Amniotic epithelial cell (primary cell): ENCODE measurements at regions not wholly inside any gene's neighbourhood (a gene's known extent, or its start where the extent isn't known, plus 50 kb on each side); places are given as distances from the start of the nearest gene placed in this dataset.
"Not testable (repeated sequence)": the region's sequence is repeated elsewhere in the genome, so short reads cannot be mapped to it uniquely, and the experiment has no call there.

ENCODE experiments used
- DNase-seq: peaks from one replicate; pipeline ENCODE4 v3.0.0-alpha.2; 2010; ENCODE audit warnings: low read depth

DNA sequence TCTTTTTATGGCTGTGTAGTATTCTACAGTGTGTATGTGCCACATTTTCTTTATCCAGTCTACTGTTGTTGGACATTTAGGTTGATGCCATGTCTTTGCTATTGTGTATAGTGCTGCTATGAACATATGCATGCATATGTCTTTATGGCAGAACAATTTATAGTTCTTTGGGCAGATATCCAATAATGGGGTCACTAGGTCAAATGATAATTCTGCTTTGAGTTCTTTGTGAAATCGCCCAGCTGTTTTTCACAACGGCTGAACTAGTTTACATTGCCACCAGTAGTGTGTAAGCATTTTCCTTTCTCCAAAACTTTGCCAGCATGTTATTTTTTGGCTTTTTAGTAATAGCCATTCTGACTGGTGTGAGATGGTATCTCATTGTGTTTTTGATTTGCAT lies 214.8 kb upstream of the TMEM229A start:
- DNase-seq: no peak

DNA sequence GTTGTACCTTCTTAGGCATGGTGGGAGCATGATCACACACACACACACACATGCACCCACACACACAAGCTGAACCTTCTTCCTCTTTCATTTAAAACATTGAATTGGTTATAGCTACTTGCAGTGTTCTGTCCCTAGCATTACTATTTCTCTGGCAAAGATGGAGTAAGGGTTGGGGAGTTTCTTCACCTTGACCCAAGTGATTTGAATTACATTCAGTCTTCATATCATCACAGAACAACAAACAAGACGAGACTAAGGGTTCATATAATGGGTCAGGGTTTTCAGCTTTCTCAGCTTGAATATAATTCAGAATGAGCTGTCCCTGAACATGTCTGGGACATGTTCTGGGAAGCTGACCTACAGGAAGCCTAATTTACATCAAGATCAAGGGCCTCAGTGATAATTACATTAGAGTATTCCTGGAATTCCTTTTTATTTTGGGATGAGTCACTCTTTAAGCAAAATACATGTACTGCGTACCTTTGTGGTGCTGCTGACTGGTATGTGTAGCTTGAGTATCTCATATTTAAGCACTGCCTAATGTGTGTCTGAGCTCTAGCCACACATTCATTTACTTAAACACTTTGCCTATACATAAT lies 213.5 kb upstream of the TMEM229A start:
- no peak for DNase-seq

DNA sequence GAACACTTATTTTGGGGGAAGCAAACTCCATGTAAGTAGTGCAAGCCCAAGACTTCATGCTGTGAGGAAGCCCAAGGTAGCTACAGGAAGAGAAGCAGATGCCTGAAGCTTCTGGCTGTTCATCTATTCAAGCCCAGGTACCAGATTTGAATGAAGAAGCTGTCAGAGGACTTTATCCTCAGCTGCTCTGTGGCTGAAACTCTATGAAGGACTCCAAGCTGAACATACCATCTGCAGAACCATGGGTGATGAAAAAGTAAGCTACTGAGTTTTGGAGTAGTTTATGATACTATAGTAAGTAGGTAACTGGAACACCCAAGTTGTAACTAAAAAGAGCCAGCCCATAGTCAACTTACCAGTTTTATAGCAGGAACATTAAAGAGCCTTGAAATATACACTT lies 211.6 kb upstream of the TMEM229A start:
- DNase-seq: not testable (repeated sequence)

DNA sequence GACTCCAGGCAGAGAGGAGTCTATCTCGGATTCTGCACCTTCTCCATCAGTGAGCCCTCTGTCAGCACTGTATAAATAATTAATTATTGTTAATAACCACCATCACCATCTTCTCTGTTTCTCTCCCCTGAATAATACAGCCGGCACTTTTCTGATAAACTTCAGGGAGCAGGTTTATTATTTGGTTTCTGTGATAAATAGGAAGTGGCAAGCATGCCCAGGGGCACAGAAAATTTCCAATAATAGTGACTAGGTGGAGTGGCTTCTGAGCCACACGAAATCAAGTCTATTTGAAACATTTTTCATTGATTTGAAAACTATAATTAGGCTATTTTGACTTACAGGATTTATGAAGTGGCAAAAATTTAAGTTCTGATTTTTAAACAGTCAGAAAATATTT lies 186.8 kb upstream of the TMEM229A start:
- DNase-seq: no peak

DNA sequence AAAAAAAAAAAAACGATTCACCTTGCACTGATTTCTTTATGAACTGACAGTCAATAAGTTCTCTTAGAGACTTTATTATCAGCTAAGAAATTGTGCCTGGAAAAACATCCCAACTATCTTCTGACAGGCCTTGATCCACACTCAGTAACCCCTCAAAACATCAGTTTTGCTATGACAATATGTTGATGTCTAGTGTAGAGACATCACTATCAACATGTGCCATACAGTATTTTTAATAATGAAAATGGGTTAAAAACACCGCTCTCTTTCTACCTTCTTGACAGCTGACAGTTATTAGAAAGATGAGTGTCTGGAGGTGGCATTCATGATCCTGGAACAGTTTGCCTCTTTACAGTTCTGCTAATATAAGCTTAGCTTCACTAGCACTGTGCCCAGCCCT lies 175.8 kb upstream of the TMEM229A start:
- DNase-seq: no peak

GRCh38 chr7:124208173-124208572 lies 175.3 kb upstream of the TMEM229A start:
- no peak for DNase-seq

- DNase-seq: no peak
These were observed 172.7 kb upstream of the TMEM229A start for GRCh38 chr7:124205526-124205925.

DNA sequence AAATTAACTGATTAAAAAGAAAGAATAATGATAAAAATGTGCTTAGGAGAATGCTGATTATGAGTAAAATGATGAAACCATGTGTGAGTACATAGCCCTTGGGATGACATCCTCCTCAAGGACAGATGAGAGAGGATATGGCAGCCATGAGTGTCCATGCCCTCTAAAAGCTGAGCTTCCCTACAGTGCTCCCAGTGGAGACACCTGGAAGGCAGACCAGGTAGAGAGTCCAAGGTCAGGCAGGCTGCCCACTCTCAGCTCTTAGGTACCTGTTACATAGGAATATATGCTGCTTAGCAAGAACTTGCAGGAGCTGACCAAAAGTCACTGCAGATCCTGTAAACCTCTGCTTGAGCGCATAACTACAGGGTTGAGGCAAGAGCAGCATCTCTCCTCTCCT lies 169.7 kb upstream of the TMEM229A start:
- DNase-seq: peak; percentile 24

DNA sequence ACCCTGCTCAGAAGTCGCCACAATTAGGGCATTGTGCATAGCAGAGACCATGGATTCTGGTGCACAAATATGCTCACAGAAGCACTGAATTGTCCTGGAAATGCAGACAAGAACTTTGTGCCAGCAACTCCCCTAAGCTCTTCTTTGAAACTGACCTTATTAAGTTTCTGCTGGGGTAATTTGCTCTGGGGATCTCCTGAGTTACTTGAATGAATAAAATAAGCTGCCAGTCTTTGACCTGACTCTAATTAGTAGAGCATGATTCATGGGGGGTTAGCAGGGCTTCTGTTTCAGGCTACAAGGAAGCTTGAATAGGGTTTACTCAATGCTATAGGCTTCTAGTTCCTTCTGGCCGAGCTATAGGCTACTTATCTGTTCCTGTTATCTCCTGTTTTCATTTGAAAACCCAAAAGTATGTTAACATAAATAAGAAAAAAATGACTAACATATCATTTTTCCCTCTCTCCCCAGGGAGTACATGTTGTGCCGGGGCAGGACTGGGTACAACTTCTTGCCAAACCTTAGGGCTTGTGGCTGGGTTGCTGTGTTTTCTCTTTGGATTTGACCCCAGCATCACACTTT lies 169.0 kb upstream of the TMEM229A start:
- peak; percentile 83 for DNase-seq

DNA sequence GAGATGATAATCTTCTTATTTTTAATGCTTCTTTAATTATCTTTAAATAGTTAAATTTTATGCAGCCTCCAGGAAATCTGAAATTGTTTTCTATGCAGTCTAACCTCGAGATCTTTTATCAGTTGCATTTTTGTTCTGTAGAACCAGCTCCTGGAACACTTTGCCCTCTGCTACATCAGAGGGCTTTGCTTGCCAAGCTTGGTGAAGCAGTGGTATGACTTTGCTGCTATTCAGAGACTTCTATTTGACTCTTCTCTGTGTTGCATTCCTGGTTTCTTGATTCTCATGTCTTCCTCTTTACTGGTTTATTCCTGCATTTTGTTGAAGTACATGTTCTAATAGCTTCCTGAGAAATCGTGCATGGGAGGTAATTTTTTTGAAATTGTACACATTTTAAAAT lies 163.7 kb upstream of the TMEM229A start:
- no peak for DNase-seq

GRCh38 chr7:124192885-124193284 lies 160.0 kb upstream of the TMEM229A start:
- DNase-seq: no peak

DNA sequence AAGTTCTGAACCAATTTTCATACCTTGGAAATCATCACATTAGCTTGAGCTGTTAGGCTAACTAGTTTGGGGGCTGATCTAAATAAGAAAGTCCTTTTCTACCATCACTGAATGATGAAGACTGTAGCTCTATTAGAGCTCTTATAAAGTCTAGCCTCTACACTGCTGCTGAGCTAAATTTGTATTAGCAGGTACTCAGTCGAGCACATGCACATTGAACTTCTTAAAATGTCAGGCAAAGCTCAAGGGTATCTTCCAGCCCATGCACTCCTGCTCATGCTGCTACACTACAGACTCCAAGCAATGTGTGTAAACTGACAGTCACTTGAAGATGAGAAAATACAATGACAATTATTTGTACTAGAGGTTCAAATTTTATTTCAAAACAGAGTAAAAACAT lies 158.8 kb upstream of the TMEM229A start:
- DNase-seq: no peak

DNA sequence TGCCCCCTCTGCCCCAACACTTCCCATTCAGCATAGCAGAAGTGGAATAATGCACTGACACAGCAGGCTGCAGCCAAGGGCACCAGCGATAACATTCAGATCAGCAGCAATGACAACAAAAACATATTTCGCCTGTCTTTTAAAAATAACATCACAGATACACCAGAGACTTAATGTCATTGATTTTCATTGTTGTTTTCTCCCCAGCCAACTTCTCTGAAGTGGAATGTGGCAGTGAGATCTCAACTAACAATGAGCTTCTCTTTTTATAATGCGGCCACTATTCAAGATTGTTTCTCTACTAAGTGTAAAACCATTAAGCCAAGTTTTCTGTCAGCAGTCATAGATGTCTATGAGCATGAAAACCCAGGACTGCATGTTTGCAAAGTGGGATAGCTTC lies 158.2 kb upstream of the TMEM229A start:
- DNase-seq: no peak

DNA sequence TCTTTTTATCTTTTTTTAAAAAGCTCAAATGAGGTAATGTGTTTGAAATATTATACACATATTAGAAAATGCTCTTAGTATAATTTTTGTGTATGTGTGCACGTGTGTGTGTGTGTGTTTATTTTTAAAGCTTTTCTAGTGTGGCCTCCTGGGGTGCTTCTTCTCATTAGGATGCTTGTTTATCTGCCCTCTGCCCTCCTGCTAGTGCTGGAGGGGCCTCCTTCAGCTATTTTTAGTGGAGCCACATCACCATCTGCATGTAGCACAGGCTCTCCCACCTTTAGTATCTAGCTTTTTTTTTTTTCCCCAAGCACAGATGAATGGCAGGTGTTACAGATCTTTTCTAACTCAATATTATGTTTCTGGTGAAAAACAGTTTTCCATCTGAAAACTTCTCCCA lies 155.7 kb upstream of the TMEM229A start:
- no peak for DNase-seq

DNA sequence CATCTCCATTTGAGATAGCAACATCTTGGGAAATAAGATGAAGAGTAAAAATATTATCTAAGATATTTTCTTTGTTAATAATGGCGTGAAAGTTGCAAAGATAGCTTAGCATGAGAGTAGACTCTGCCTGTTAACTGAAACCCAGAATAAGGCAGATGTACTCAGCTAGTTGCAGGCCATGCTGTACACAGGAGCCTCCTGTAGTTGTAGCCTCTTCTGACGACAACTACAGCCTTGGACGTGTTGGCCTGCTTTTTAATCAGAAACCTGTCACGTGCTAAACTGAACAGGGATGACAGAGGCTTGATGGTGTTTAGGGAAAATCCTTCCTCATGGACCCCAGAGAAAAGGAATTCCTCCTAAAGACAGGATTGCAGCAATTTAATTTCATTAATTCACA lies 155.1 kb upstream of the TMEM229A start:
- no peak for DNase-seq

DNA sequence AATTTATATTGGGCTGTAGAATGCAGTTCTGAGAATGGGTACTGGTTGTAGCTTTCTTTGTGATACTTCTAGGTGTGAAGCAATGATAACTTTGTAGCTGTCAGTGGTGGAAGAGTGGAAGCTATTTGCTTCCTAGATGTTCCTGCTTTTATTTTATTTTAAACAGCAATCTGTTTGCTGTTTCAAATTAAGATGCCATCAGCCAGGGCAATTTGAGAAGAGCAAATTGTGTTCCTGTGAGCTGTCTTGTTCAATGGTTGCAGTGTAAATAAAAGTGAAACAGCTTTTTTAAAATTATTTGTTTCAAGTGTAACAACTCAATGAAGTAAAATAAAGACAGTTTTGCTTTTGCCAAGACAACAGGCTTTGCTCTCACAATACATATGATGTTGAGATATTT lies 150.8 kb upstream of the TMEM229A start:
- no peak for DNase-seq

DNA sequence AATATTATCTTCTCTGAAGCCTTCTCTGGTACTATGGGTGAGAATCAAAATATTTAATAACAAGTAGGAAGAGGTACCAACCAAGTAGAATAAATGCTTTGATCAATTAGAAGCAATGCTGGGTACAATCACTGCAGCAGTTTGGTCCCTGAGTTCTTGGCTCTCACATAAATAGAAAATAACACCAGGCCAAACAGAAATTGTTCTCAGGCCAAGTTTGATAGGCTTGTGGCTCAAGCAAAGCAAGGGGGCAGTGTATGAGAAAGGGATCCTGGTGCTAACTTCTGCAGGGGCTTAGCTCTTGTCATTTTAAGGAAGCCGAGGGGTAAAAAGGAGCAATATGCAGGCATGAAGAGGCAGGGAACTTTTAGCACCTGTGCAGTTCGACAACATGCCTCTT lies 146.8 kb upstream of the TMEM229A start:
- DNase-seq: no peak

- no peak for DNase-seq
These were observed 145.0 kb upstream of the TMEM229A start for GRCh38 chr7:124177891-124178290.

DNA sequence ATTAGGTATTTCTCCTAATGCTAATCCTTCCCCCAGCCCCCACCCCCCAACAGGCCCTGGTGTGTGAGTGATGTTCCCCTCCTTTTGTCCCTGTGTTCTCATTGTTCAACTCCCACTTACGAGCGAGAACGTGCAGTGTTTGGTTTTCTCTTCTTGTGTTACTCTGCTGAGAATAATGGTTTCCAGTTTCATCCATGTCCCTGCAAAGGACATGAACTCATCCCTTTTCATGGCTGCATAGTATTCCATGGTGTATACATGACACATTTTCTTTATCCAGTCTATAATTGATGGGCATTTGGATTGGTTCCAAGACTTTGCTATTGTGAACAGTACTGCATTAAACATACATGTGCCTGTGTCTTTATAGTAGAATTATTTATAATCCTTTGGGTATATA lies 138.9 kb upstream of the TMEM229A start:
- DNase-seq: not testable (repeated sequence)

GRCh38 chr7:124171068-124171467 lies 138.2 kb upstream of the TMEM229A start:
- DNase-seq: peak; percentile 38

- DNase-seq: no peak
These were observed 135.7 kb upstream of the TMEM229A start for GRCh38 chr7:124168616-124169015.

- no peak for DNase-seq
These were observed 129.8 kb upstream of the TMEM229A start for GRCh38 chr7:124162667-124163066.

DNA sequence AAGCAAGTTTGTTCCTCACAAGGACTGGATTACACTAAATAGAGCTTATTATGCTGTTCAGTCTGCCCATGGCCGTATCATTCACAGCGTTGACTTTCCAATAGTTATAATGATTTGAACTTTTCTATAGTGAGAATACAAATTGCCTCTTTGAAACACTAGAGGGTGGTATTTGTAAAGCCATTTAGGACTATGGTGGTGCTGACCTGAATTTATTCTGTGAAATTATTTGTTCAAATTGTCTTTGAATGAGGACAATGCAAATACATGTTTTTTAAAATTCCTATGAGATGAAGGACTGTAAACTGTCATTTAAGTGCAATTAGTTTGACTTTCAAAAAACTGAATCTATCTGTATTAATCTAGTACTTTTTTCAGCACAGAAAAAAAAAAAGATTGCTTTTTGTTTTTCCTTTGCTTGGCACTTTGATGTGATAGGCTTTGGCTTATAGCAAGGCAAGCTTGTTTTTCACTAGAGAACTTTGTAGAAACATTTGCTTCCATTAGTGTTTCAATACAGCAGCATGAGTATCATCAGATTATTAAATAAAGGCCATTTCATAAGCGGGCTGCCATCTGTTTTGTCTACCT lies 122.7 kb upstream of the TMEM229A start:
- DNase-seq: peak; percentile 29
